ENCODE measurements at regions not wholly inside any gene's neighbourhood (a gene's known extent, or its start where the extent isn't known, plus 50 kb on each side); places are given as distances from the start of the nearest gene placed in this dataset.
"Not testable (repeated sequence)": the region's sequence is repeated elsewhere in the genome, so short reads cannot be mapped to it uniquely, and the experiment has no call there.

- no peak for FAIRE-seq
- TF ChIP-seq EZH2 (IDR thresholded peaks at IDR 0.05; ENCODE audit: borderline replicate concordance, low read depth, low read length, severe bottlenecking) (no peak), POLR2A (IDR thresholded peaks at IDR 0.05; ENCODE audit: low read depth, low read length) (no peak)
Measured at GRCh38 chr2:42996528-42996927, 204.1 kb upstream of the HAAO start.

DNA sequence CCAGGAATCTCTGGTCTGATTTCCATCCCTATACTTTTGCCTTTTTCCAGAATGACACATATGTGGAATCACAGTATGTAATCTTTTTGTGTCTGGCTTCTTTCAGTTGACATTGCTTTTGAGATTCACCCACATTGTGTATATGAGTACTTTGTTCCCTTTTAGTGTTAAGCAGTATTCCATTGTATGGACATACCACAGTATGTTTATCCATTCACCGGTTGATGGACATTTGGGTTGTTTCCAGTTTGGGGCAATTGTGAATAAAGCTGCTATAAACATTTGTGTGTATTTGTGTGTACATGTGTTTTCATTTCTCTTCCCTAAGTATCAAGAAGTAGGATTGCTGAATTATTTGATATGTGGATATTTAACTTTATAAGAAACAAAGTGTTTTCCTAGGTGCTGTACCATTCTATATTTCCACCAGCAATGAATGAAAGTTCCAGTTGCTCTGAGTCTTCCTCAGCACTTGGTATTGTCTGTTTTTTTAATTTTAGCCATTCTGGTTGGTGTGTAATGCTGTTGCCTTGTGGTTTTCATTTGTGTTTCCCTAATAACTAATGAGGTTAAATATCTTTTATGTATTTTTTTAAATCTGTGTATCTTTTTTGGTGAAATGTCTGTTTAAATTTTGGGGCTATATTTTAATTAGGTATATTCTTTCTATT is 203.5 kb upstream of the HAAO start:
- DNase-seq (ENCODE audit: low read depth, low spot score) = no peak
- intact Hi-C loops (cut with micrococcal nuclease) = no loop called here
- FAIRE-seq = no peak

More at GRCh38 chr2:42996528-42996927, 204.1 kb upstream of the HAAO start:
- no peaks in the 10 kb centered on the region for H3K4me1 ChIP-seq (ENCODE audit: control insufficient read depth, extremely low read depth, insufficient read depth, low read length)
- dilution Hi-C loops (cut with MboI; ENCODE audit: extremely low pct_ligation_motif_present, low sequenced_read_pairs) = no loop called here
- H3K27ac ChIP-seq (ENCODE audit: insufficient read depth, low read depth, low read length) = no peak overlapping the region
- H3K9me3 ChIP-seq (replicated peaks; ENCODE audit: control insufficient read depth, insufficient read depth, low read length) = no peaks in the 10 kb centered on the region
- H2AFZ ChIP-seq (ENCODE audit: low read depth, low read length) = no peak overlapping the region
- no peaks in the 10 kb centered on the region for H4K20me1 ChIP-seq (replicated peaks; ENCODE audit: control insufficient read depth, extremely low read depth, insufficient read depth, low read length)
- no peaks in the 10 kb centered on the region for H3K79me2 ChIP-seq (ENCODE audit: control insufficient read depth, insufficient read depth, low read length)
- intact Hi-C loops (cut with micrococcal nuclease) = no loop called here
- no peak overlapping the region for H3K9ac ChIP-seq (replicated peaks; ENCODE audit: extremely low read depth, insufficient read depth, low read length)
- H3K36me3 ChIP-seq (ENCODE audit: control insufficient read depth in 2 of 2, extremely low read depth in 1 of 2, insufficient read depth in 2 of 2, low read length in 2 of 2) = no peaks in the 10 kb centered on the region
- no TSS peak for BruUV-seq (replicated peaks)
- H3K4me3 ChIP-seq (replicated peaks in 1 of 3; ENCODE audit: insufficient read depth in 1 of 3, low read depth in 1 of 3, low read length in 3 of 3) = no peak overlapping the region
- no peaks in the 10 kb centered on the region for H3K9me1 ChIP-seq (replicated peaks; ENCODE audit: control insufficient read depth, extremely low read depth, insufficient read depth, low read length)
- POLR2A ChIA-PET = no interaction called here
- no peak for DNase-seq (ENCODE audit: low read depth, low spot score)
- CTCF ChIA-PET = no interaction called here
- no peaks in the 10 kb centered on the region for H3K27me3 ChIP-seq (ENCODE audit: control insufficient read depth in 2 of 2, insufficient read depth in 2 of 2, low read length in 2 of 2)
- no peak overlapping the region for H3K4me2 ChIP-seq (ENCODE audit: insufficient read depth, low read length)

DNA sequence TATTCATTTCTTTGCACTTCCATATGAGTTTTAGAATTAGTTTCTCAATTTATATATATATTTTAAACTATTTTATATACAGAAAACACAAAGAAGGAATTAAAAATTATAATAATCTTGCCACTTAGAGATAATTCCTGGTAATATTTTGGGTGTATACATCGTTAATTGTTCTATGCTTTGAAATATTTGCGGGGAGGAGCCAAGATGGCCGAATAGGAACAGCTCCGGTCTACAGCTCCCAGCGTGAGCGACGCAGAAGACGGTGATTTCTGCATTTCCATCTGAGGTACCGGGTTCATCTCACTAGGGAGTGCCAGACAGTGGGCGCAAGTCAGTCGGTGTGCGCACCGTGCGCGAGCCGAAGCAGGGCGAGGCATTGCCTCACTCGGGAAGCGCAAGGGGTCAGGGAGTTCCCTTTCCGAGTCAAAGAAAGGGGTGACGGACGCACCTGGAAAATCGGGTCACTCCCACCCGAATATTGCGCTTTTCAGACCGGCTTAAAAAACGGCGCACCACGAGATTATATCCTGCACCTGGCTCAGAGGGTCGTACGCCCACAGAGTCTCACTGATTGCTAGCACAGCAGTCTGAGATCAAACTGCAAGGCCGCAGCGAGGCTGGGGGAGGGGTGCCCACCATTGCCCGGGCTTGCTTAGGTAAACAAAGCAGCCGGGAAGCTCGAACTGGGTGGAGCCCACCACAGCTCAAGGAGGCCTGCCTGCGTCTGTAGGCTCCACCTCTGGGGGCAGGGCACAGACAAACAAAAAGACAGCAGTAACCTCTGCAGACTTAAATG is 197.1 kb upstream of the HAAO start:
- H3K79me2 ChIP-seq (ENCODE audit: control insufficient read depth, insufficient read depth, low read length); H3K27ac ChIP-seq (ENCODE audit: insufficient read depth, low read depth, low read length); H3K4me3 ChIP-seq (replicated peaks in 1 of 3; ENCODE audit: insufficient read depth in 1 of 3, low read depth in 1 of 3, low read length in 3 of 3); BruUV-seq (replicated peaks); H3K4me1 ChIP-seq (ENCODE audit: control insufficient read depth, extremely low read depth, insufficient read depth, low read length); POLR2A ChIA-PET; H4K20me1 ChIP-seq (replicated peaks; ENCODE audit: control insufficient read depth, extremely low read depth, insufficient read depth, low read length); H3K4me2 ChIP-seq (ENCODE audit: insufficient read depth, low read length); H3K27me3 ChIP-seq (ENCODE audit: control insufficient read depth in 2 of 2, insufficient read depth in 2 of 2, low read length in 2 of 2); CTCF ChIA-PET; H3K9me3 ChIP-seq (replicated peaks; ENCODE audit: control insufficient read depth, insufficient read depth, low read length); dilution Hi-C loops (cut with MboI; ENCODE audit: extremely low pct_ligation_motif_present, low sequenced_read_pairs); H3K36me3 ChIP-seq (ENCODE audit: control insufficient read depth in 2 of 2, extremely low read depth in 1 of 2, insufficient read depth in 2 of 2, low read length in 2 of 2); H2AFZ ChIP-seq (ENCODE audit: low read depth, low read length); FAIRE-seq; H3K9ac ChIP-seq (replicated peaks; ENCODE audit: extremely low read depth, insufficient read depth, low read length); H3K9me1 ChIP-seq (replicated peaks; ENCODE audit: control insufficient read depth, extremely low read depth, insufficient read depth, low read length); DNase-seq (ENCODE audit: low read depth, low spot score); intact Hi-C loops (cut with micrococcal nuclease): not testable (repeated sequence)

More for the DNA sequence above, 203.5 kb upstream of the HAAO start:
- POLR2A ChIA-PET = no interaction called here
- H3K4me2 ChIP-seq (ENCODE audit: insufficient read depth, low read length) = no peak overlapping the region
- no peaks in the 10 kb centered on the region for H3K9me1 ChIP-seq (replicated peaks; ENCODE audit: control insufficient read depth, extremely low read depth, insufficient read depth, low read length)
- no peak overlapping the region for H2AFZ ChIP-seq (ENCODE audit: low read depth, low read length)
- dilution Hi-C loops (cut with MboI; ENCODE audit: extremely low pct_ligation_motif_present, low sequenced_read_pairs) = no loop called here
- no peak overlapping the region for H3K27ac ChIP-seq (ENCODE audit: insufficient read depth, low read depth, low read length)
- no peaks in the 10 kb centered on the region for H3K36me3 ChIP-seq (ENCODE audit: control insufficient read depth in 2 of 2, extremely low read depth in 1 of 2, insufficient read depth in 2 of 2, low read length in 2 of 2)
- no peak overlapping the region for H3K4me3 ChIP-seq (replicated peaks in 1 of 3; ENCODE audit: insufficient read depth in 1 of 3, low read depth in 1 of 3, low read length in 3 of 3)
- H3K27me3 ChIP-seq (ENCODE audit: control insufficient read depth in 2 of 2, insufficient read depth in 2 of 2, low read length in 2 of 2) = no peaks in the 10 kb centered on the region
- no peaks in the 10 kb centered on the region for H3K79me2 ChIP-seq (ENCODE audit: control insufficient read depth, insufficient read depth, low read length)
- H4K20me1 ChIP-seq (replicated peaks; ENCODE audit: control insufficient read depth, extremely low read depth, insufficient read depth, low read length) = no peaks in the 10 kb centered on the region
- TF ChIP-seq MYC (IDR thresholded peaks at IDR 0.05; ENCODE audit: low read depth, low read length) (no peak), JUN (IDR thresholded peaks at IDR 0.05; ENCODE audit: borderline replicate concordance, insufficient read depth, insufficient read length, low read depth) (no peak)
- TF ChIP-seq, protein P1, sequence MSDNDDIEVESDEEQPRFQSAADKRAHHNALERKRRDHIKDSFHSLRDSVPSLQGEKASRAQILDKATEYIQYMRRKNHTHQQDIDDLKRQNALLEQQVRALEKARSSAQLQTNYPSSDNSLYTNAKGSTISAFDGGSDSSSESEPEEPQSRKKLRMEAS (IDR thresholded peaks at IDR 0.05; ENCODE audit: insufficient read depth, insufficient read length) = no peak
- no peaks in the 10 kb centered on the region for H3K4me1 ChIP-seq (ENCODE audit: control insufficient read depth, extremely low read depth, insufficient read depth, low read length)
- CTCF ChIA-PET = no interaction called here
- BruUV-seq (replicated peaks) = no TSS peak
- H3K9me3 ChIP-seq (replicated peaks; ENCODE audit: control insufficient read depth, insufficient read depth, low read length) = no peaks in the 10 kb centered on the region
- H3K9ac ChIP-seq (replicated peaks; ENCODE audit: extremely low read depth, insufficient read depth, low read length) = no peak overlapping the region

Measured in endothelial cell of umbilical vein (primary cell).